GM23338 (cell line): ENCODE measurements at regions not wholly inside any gene's neighbourhood (a gene's known extent, or its start where the extent isn't known, plus 50 kb on each side); places are given as distances from the start of the nearest gene placed in this dataset.

ENCODE experiments used
- ATAC-seq: fragments of 200-7000 bp; cut with Tn5 transposase; 3 replicates; pipeline ENCODE4 v1.9.1; 2020
- DNase-seq: peaks from one replicate; pipeline ENCODE4 v3.0.0-alpha.2; 2015; ENCODE audit warnings: low spot score
- H2AFZ ChIP-seq: fragments of 200-600 bp; sonication (generic); 2 replicates; pipeline ENCODE4 v1.8.0; 2016; ENCODE audit warnings: antibody characterized with exemption, mild to moderate bottlenecking, moderate library complexity
- H3F3A ChIP-seq: fragments of 200-600 bp; sonication (generic); replicated peaks from 2 replicates; pipeline ENCODE4 v1.8.0; 2017; ENCODE audit warnings: antibody characterized with exemption, mixed run types, low read depth
- H3K27ac ChIP-seq: fragments of 200-600 bp; sonication (generic); 2 replicates; pipeline ENCODE4 v1.6.1; 2016; ENCODE audit warnings: low read depth
- H3K27me3 ChIP-seq: fragments of 200-600 bp; sonication (generic); 2 replicates; pipeline ENCODE4 v1.8.0; 2016; ENCODE audit warnings: mild to moderate bottlenecking, mixed run types, moderate library complexity; ENCODE audit not compliant: insufficient read depth
- H3K36me3 ChIP-seq: fragments of 200-600 bp; sonication (generic); 2 replicates; pipeline ENCODE4 v1.8.0; 2016; ENCODE audit warnings: mild to moderate bottlenecking; ENCODE audit not compliant: insufficient read depth
- H3K4me1 ChIP-seq: fragments of 200-600 bp; sonication (generic); 2 replicates; pipeline ENCODE4 v1.8.0; 2016; ENCODE audit warnings: mild to moderate bottlenecking, moderate library complexity; ENCODE audit not compliant: insufficient read depth
- H3K4me2 ChIP-seq: fragments of 200-600 bp; sonication (generic); 2 replicates; pipeline ENCODE4 v1.7.1; 2017; ENCODE audit warnings: mixed run types
- H3K4me3 ChIP-seq: fragments of 200-600 bp; sonication (generic); 2 replicates; pipeline ENCODE4 v1.6.1; 2016; ENCODE audit warnings: mixed run types
- H3K79me2 ChIP-seq: fragments of 200-600 bp; sonication (generic); replicated peaks from 2 replicates; pipeline ENCODE4 v1.8.0; 2017; ENCODE audit warnings: mild to moderate bottlenecking; ENCODE audit not compliant: insufficient read depth
- H3K9me2 ChIP-seq: fragments of 200-600 bp; sonication (generic); 2 replicates; pipeline ENCODE4 v1.8.0; 2017; ENCODE audit not compliant: insufficient read depth
- H4K20me1 ChIP-seq: fragments of 200-600 bp; sonication (generic); replicated peaks from 2 replicates; pipeline ENCODE4 v1.8.0; 2017; ENCODE audit warnings: mild to moderate bottlenecking; ENCODE audit not compliant: insufficient read depth
- H3K27ac Mint-ChIP-seq: 2 replicates; pipeline ENCODE4 v1.8.0; 2020; ENCODE audit warnings: inconsistent platforms, mild to moderate bottlenecking, moderate library complexity, mixed read lengths
- H3K27me3 Mint-ChIP-seq: 3 replicates; pipeline ENCODE4 v1.8.0; 2022; ENCODE audit warnings: low read depth, mild to moderate bottlenecking, moderate library complexity, mixed read lengths, inconsistent platforms; ENCODE audit not compliant: insufficient read depth, poor library complexity
- H3K36me3 Mint-ChIP-seq: 3 replicates; pipeline ENCODE4 v1.8.0; 2021; ENCODE audit warnings: low read depth, mild to moderate bottlenecking, inconsistent platforms, moderate library complexity, mixed read lengths
- H3K4me1 Mint-ChIP-seq: 3 replicates; pipeline ENCODE4 v1.8.0; 2020; ENCODE audit warnings: mild to moderate bottlenecking, inconsistent platforms, mixed read lengths
- H3K4me3 Mint-ChIP-seq: 3 replicates; pipeline ENCODE4 v1.8.0; 2021; ENCODE audit warnings: moderate library complexity, mild to moderate bottlenecking, inconsistent platforms, mixed read lengths
- H3K9me3 Mint-ChIP-seq: 3 replicates; pipeline ENCODE4 v1.8.0; 2020; ENCODE audit warnings: moderate library complexity, mild to moderate bottlenecking, inconsistent platforms, mixed read lengths
- CREB1 ChIP-seq: fragments of 250-450 bp; sonication (Bioruptor Pico); IDR thresholded peaks from 2 replicates; pipeline ENCODE4 v1.5.0; 2020; ENCODE audit warnings: low read depth, mild to moderate bottlenecking, moderate library complexity
- CTCF ChIP-seq, 2 experiments: fragments of 200-600 bp in 1 of 2; sonication (generic) in 1 of 2; conservative IDR thresholded peaks; 2 replicates each; pipeline versions ENCODE4 v1.5.1 to v1.6.1; 2016 to 2017; ENCODE audit warnings: antibody characterized with exemption in 2 of 2, low read depth in 2 of 2, mild to moderate bottlenecking in 2 of 2, moderate library complexity in 1 of 2
- EZH2 ChIP-seq: fragments of 200-600 bp; sonication (generic); IDR thresholded peaks from one replicate; pipeline ENCODE4 v1.8.0; 2017; ENCODE audit warnings: antibody characterized with exemption, mild to moderate bottlenecking, low read depth; ENCODE audit not compliant: unreplicated experiment
- EZH2phosphoT487 ChIP-seq: fragments of 200-600 bp; sonication (generic); IDR thresholded peaks from one replicate; pipeline ENCODE4 v1.8.1; 2018; ENCODE audit warnings: antibody characterized with exemption; ENCODE audit not compliant: unreplicated experiment
- JUNB ChIP-seq: IDR thresholded peaks from one replicate; pipeline ENCODE4 v1.6.1; 2016; ENCODE audit warnings: antibody characterized with exemption; ENCODE audit not compliant: unreplicated experiment
- NANOG ChIP-seq: IDR thresholded peaks from 2 replicates; pipeline ENCODE4 v1.6.1; 2016; ENCODE audit warnings: antibody characterized with exemption, borderline replicate concordance
- POLR2AphosphoS5 ChIP-seq: IDR thresholded peaks from 2 replicates; pipeline ENCODE4 v1.6.1; 2016; ENCODE audit warnings: antibody characterized with exemption, low read depth
- STAT1 ChIP-seq: IDR thresholded peaks from one replicate; pipeline ENCODE4 v1.6.1; 2016; ENCODE audit warnings: antibody characterized with exemption; ENCODE audit not compliant: unreplicated experiment
- ZNF114 ChIP-seq: fragments of 250-450 bp; sonication (Bioruptor Pico); IDR thresholded peaks from 2 replicates; pipeline ENCODE4 v1.5.0; 2020; ENCODE audit warnings: mild to moderate bottlenecking, moderate library complexity
- ZNF331 ChIP-seq: fragments of 250-450 bp; sonication (Bioruptor Pico); IDR thresholded peaks from 2 replicates; pipeline ENCODE4 v1.5.0; 2020; ENCODE audit warnings: low read depth, mild to moderate bottlenecking, moderate library complexity
- ZNF462 ChIP-seq: fragments of 250-450 bp; sonication (Bioruptor Pico); IDR thresholded peaks from 2 replicates; pipeline ENCODE4 v1.5.0; 2020; ENCODE audit warnings: mild to moderate bottlenecking, moderate library complexity
- TF ChIP-seq, protein P1 (sequence below): IDR thresholded peaks from 2 replicates; pipeline ENCODE4 v1.6.1; 2016; ENCODE audit warnings: antibody characterized with exemption
- TF ChIP-seq, protein P2 (sequence below): IDR thresholded peaks from one replicate; pipeline ENCODE4 v1.6.1; 2018; ENCODE audit warnings: antibody characterized with exemption; ENCODE audit not compliant: unreplicated experiment

DNA sequence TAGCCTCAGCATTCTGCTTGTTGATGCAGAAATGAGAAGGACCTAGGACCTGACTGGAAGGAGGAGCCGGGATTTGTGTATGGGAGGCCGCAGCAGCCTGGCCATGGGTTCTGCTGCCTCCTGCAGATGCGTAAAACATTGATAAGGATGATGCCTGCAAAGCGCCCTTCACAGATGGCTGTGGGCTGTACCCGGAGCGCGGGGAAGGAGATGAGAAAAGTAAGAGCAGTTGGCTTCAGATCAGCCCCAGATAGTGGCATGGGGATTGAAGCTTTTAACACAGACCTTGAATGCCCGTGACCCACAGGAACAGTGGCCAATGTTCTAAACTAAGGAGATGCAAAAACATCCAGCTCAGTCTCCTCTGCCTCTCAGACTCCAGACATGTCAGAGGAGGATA is 136.4 kb upstream of the KCNG1 start:
- no peaks in the 10 kb centered on the region for H3K79me2 ChIP-seq
- H2AFZ ChIP-seq: no peak overlapping the region
- H3K27me3 Mint-ChIP-seq: peaks cover 6% of the 10 kb centered on the region
- no peak overlapping the region for H3K4me3 ChIP-seq
- no peak overlapping the region for H3K4me3 Mint-ChIP-seq
- DNase-seq (no peak), ATAC-seq (no peak)
- TF ChIP-seq CTCF (conservative IDR thresholded peaks at IDR 0.05; ENCODE audit: low read depth in 2 of 2) (no peak), CREB1 (CRISPR knock-in tag) (no peak), EZH2phosphoT487 (no peak), EZH2 (no peak), ZNF462 (CRISPR knock-in tag) (no peak), ZNF331 (no peak), JUNB (no peak), POLR2AphosphoS5 (no peak), STAT1 (no peak), ZNF114 (no peak), NANOG (no peak)
- TF ChIP-seq, protein P1, sequence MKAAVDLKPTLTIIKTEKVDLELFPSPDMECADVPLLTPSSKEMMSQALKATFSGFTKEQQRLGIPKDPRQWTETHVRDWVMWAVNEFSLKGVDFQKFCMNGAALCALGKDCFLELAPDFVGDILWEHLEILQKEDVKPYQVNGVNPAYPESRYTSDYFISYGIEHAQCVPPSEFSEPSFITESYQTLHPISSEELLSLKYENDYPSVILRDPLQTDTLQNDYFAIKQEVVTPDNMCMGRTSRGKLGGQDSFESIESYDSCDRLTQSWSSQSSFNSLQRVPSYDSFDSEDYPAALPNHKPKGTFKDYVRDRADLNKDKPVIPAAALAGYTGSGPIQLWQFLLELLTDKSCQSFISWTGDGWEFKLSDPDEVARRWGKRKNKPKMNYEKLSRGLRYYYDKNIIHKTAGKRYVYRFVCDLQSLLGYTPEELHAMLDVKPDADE: no peak
- TF ChIP-seq, protein P2, sequence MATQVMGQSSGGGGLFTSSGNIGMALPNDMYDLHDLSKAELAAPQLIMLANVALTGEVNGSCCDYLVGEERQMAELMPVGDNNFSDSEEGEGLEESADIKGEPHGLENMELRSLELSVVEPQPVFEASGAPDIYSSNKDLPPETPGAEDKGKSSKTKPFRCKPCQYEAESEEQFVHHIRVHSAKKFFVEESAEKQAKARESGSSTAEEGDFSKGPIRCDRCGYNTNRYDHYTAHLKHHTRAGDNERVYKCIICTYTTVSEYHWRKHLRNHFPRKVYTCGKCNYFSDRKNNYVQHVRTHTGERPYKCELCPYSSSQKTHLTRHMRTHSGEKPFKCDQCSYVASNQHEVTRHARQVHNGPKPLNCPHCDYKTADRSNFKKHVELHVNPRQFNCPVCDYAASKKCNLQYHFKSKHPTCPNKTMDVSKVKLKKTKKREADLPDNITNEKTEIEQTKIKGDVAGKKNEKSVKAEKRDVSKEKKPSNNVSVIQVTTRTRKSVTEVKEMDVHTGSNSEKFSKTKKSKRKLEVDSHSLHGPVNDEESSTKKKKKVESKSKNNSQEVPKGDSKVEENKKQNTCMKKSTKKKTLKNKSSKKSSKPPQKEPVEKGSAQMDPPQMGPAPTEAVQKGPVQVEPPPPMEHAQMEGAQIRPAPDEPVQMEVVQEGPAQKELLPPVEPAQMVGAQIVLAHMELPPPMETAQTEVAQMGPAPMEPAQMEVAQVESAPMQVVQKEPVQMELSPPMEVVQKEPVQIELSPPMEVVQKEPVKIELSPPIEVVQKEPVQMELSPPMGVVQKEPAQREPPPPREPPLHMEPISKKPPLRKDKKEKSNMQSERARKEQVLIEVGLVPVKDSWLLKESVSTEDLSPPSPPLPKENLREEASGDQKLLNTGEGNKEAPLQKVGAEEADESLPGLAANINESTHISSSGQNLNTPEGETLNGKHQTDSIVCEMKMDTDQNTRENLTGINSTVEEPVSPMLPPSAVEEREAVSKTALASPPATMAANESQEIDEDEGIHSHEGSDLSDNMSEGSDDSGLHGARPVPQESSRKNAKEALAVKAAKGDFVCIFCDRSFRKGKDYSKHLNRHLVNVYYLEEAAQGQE: no peak
- H3K27me3 ChIP-seq: no peaks in the 10 kb centered on the region
- no peaks in the 10 kb centered on the region; the same call in 2 of the 3 replicates for H3K9me3 Mint-ChIP-seq
- H3K27ac Mint-ChIP-seq: no peak overlapping the region
- 0 out of 2 replicates have a peak, but pooled peaks cover 4% of the 10 kb centered on the region for H3K9me2 ChIP-seq
- peaks cover 8% of the 10 kb centered on the region for H3K4me1 Mint-ChIP-seq
- H3K27ac ChIP-seq: no peak overlapping the region
- H3K36me3 Mint-ChIP-seq: no peaks in the 10 kb centered on the region
- H3K4me2 ChIP-seq: no peak overlapping the region
- no peaks in the 10 kb centered on the region for H3K36me3 ChIP-seq
- H3K4me1 ChIP-seq: no peaks in the 10 kb centered on the region
- H3F3A ChIP-seq: no peaks in the 10 kb centered on the region
- H4K20me1 ChIP-seq: no peaks in the 10 kb centered on the region
